ENCODE measurements at regions not wholly inside any gene's neighbourhood (a gene's known extent, or its start where the extent isn't known, plus 50 kb on each side); places are given as distances from the start of the nearest gene placed in this dataset.
"Not testable (repeated sequence)": the region's sequence is repeated elsewhere in the genome, so short reads cannot be mapped to it uniquely, and the experiment has no call there.

DNA sequence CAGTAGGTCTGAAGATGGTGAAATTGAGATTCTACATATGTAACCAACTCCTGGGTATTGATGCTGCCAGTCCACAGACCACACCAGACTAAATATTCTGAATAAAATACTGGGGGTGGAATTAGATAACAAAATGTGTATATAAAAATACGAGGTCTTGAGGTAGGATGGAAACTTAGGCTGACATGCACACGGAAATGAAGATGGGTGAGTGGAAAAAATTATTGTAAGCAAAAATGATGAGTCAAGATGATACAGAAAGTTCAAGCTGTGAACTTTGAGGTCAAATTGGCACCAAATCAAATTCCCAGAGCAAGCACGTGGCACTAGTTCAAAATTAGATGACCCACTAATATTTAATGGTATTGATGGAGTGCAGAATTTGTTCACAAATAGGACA is 713.4 kb upstream of the ACO1 start:
- no peak for DNase-seq (ENCODE audit: low spot score)

DNA sequence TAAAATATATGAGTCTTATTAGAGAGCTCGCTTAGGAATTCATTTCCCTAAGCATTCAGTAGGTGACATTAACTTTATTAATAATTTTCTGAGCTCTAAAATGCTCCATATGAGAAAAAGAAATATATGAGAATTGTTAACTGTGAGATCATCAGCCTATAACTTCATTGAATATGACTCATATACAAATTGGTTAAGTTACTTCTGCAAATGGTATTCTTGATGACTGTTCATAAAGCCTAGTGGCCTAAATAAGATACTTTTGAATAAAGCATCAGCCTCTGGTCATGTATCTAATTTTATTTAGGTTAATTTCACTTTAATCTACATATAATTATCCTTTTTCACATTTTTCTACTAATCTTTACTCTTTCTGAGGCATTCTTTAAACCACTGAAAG is 710.2 kb upstream of the ACO1 start:
- DNase-seq (ENCODE audit: low spot score), result no peak

DNA sequence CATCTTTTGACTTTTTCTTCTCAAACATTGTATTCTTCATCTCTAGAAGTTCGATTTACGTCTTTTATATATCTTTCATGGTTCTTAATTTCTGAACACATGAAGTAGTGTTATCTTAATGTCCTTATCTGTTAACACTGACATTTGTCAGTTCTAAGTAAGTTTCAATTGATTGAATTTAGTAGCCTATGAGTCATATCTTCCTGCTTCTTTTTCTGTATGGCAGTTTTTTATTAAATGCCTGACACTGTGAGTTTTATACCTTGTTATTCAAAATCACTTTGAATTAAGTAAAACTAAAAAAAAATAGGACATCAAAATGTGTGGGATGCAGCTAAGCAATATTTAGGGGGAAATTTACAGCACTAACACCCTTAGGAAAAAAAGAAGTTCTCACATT is 707.0 kb upstream of the ACO1 start:
- DNase-seq (ENCODE audit: low spot score), result no peak

DNA sequence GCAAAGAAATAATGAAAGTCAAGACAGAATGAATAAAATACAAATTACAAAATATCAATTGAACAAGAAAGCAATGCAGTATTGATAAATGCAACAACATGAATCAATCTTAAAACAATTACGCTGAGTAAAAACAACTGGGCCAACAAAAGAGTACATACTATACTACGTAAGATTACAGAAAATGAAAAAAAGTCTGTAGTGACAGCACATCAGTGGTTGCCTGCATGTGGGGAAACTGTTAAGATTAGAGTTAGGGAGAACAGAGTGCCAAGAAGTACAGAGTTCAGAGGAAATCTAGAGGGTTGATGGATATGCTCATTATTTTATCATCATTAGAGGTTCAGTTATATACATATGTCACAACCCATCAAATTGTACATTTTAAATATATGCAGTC is 706.6 kb upstream of the ACO1 start:
- no peak for DNase-seq (ENCODE audit: low spot score)

DNA sequence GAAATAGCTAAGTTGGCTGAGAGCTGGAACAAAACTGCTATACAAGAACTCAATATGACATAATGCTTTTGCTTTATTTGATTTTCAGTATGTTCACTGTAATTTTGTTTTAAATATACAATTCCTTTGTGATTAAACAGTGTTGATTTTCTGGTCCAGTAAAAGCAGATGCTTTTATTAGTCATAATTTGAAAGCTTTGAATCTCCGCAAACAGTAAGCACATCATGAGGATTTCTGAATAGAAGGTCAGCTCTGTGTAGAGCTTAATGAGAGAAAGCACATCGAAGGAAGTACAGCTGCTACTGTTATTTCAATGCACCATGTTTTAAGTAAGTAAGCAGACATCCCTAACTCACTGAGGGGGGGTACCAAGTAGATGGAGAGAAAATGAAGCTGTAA is 701.3 kb upstream of the ACO1 start:
- DNase-seq (ENCODE audit: low spot score), result no peak

DNA sequence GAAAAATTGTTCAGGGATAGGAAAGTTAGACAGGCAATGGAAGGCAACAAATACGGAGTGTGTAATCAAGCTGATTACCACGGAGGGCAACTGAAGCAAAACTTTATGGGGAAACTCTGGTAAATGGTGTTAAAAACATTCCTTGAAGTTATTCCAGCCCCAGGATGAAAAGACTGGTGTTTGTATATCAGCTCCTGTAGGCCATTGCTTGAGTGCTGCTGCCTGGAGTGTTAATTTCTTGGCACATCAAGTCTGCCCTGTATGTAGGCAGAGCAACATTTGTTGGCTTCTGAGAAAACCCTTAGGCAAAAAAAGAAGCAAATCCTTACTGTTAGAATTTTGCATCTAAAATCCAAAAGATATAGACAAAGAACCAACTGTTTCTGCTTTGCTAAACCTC is 686.5 kb upstream of the ACO1 start:
- no peak for DNase-seq (ENCODE audit: low spot score)

DNA sequence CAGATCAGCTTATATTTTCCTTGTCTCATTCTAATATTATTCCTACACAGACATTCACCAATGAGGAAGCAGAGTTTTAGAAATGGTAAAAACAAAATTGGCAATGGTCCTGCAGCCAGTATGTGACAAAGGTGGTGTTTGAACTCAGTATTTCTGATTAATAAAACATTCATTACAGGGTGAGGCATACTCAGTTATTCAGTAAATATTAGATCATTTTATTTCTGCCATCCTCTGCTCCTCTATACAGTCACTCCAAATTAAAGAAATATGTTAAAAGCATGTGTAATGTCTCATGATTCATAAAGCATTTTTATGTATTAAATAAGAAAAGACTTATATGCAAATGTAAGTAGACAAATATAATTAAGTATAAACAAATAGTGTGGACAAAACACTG is 684.6 kb upstream of the ACO1 start:
- no peak for DNase-seq (ENCODE audit: low spot score)

DNA sequence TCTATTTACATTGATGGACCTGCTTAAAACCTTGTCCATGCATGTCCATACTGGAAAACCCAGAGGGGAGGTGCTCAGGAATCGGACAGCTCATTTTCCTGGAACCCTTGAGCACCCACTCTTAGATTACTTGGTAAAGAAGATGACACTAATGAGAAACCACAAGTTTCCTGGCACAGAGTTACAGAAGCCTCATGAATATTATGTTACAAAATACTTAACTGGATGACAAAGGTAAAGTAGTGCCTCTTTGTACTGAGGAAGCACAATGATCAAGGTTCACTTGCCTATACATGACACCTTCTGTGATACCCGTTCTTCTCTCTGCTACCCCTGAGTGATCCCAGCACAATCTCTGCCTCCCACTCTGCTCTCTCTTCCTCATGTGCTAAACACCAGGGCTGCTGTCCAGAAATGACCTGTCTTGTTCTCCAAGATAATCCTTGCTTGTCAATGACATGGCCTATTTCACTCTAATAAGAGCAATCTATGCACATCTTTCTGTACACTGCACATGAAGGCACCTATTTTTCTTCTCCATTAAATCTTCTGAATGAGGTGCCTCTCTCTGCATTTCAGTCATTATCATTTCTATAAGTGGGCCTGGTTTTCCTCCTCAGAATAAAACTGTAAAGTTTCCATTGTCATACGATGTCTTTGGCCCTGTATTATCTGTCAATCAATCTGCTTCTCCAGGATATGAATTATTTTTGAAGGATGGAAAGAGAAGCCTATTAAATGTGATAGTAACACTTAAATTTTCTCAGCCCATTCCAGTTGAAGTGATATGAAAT is 684.0 kb upstream of the ACO1 start:
- DNase-seq (ENCODE audit: low spot score), result no peak

DNA sequence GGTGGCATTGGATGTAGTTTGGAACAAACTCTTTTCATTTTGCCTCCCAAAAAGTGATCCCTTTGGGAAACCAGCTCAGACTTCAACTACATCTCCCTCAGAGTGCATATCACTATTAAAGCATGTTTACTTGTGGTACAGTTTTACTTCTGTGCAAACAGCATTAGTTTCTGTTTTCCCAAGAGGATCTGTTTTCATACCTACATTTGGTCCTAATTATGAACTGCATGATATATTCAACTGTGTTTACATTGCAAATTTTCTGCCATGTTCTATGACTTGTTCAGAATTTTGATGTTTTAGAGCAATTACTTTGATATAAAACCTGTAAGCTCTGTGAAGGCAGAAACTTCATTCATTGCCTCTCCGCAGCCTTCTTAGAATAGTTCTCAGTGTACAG is 681.5 kb upstream of the ACO1 start:
- DNase-seq (ENCODE audit: low spot score), result no peak

DNA sequence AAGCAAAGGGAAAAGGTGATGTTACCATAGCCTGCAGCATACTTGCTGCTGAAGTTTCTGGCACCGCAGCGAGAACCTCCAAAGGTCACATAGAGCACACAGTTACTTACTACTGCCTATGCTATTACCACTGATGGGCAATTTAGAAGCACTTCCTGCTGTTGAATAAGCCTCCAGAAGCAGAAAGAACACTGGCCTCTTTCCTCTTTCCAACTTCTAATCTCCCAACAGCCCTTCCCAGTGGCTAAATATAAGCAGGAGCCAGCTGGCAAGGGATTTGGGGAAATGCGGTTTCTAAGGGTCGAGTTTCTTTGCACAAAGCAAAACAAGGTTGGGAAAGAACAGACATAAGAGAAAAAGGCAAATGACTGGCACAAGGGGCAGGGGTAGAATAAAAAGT is 669.2 kb upstream of the ACO1 start:
- DNase-seq (ENCODE audit: low spot score), result no peak

DNA sequence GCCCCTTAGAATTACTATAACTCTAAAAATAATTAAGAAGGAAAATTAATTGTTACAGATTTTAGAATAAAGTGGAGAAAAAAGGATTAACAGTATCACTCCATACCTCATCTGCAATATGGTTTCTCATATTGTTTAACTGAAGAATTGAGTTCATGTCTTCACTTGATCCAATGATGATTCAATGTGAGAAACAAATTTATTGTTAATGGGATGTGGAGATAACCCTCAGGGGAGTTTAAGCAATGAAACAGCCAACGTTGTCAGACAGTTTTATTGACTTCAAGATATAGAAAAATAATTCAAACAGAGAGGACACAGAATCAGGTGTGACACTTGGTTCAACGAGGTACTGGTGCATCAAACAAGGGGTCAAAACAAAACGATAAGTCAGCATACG is 665.2 kb upstream of the ACO1 start:
- no peak for DNase-seq (ENCODE audit: low spot score)

DNA sequence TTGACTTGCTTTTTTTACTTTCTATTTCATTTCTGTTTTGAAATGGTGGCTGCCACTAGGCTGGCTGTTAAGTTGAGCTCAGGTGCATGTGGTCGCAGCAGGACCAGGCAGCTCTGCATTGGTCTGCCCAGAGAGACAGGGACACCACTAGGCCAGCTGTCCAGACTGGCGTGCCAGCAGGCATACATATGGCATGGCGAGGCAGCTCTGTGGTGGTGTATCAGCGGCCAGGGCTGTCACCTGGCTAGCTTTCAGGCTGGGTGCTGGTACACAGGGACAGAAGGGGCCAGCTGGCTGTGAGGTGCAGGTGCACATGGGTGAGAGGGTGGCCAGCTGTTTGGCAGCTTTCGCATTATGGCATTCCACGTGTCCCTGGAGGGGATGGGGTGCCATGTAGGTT is 654.0 kb upstream of the ACO1 start:
- no peak for DNase-seq (ENCODE audit: low spot score)

DNA sequence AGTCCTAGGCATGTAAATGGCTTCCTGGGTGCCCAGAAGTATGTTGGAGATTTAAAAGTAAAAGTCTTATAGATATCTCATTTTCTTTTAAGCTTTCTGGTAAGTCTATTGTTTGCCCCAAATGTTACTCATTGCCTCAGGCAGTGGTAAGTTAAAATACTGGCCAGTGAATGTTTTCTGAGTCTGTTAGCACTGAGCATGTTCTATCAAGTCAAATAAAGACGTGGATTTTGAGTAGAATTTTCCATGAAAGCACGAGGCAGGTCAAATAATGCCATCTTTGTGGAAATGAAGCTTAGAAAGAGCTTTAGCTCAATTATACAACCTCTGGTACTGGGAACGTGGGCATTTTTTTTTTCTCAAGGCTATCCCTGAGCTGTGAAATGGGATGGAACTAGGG is 651.3 kb upstream of the ACO1 start:
- no peak for DNase-seq (ENCODE audit: low spot score)

DNA sequence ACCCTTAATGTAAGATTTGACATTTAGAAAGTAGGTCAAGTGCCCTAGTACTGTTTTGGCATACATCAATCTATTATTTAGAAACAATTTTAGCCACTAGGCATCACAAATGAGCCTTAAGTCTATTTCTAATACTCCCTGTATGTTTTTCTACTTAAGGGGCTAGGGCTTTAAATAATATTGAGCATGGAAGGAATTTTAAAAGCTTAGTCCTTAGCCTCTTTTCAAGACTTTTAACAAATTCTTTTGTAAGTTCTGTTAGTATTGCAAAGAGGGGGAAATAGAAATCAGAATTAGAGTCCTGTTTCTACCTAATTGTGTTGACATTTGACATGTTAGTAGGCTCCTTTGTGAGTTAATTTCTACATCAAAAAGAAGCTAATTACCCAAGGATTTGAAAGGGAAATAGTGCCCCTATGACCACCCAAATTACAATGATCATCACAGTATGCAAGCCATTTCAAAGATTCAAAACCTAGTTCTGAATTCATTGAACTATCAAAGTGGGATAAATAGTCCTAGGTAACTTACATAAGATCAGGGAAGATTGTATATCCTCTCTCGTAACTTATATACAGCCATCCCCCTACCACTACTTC is 647.8 kb upstream of the ACO1 start:
- no peak for DNase-seq (ENCODE audit: low spot score)

DNA sequence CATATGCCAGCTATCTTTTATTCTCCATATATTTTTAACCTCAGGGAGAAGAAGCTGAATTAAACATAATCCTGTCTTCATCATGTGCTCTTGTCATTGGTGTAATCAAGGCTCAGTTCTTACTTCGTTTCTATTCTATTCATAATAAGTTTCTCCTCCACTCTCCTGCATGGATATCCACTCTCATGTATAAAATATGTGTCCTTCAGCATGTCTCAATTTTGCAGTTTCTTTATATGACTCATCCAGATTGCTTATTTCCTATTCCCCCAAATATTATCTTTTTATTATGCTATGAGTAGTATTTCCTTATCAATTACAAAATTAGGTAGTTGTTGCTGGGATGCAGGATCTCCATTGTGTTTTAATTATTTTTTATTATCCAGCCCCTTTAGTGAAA is 643.7 kb upstream of the ACO1 start:
- DNase-seq (ENCODE audit: low spot score), result no peak

DNA sequence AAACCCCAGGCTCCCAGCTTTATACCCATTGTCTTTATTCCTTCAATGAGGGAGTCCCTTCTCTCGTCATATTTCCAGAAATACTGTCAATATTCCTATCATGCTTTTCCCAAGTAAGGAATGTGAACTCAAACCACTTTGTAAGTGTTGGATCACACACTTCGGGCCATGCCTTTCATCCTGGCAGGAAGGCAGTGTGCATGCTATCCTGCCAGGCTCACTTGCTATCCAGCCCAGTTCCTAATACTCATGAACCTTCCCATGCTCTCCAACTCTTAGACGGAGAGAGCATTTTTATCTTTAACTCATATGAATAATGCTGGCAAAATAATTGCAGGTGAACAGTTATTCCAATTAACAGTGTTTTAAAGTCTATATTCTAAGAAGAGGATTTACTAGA is 639.9 kb upstream of the ACO1 start:
- no peak for DNase-seq (ENCODE audit: low spot score)

DNA sequence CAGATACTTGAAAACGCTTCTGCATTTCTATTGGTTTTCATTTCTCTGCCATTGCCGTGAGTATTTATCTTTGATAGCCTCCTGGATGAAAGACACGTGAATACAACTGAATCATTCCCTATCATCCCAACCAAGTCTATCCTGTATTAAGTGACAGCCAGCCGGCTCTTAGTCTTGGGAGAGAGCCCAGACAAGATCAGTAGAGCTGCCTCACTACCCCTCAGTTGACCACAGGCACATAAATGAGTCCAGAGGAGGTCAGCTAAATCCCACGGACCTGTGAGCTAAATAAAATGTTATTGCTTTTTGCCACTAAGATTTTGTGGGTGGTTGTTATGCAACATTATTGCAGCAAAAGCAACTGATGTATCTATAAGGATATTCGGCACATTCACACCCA is 639.0 kb upstream of the ACO1 start:
- no peak for DNase-seq (ENCODE audit: low spot score)

DNA sequence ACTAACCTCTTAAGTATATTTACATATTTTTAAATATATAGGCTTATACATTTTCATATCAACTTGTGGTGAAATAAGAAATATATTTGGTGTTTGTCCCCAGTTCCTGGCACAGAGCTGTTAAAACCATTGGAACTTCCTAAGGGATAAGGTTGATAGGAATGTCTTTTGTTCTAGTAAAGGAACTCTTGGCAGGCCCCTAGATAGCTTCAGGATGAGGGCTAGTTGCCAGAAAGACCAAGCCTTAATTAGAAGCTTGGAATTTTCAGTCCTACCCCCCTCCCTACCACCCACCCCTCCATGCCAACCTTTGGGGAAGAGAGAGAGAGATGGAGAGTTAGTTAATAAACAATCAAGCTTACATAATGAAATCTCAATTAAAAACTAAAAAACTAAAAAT is 638.6 kb upstream of the ACO1 start:
- DNase-seq (ENCODE audit: low spot score), result no peak

DNA sequence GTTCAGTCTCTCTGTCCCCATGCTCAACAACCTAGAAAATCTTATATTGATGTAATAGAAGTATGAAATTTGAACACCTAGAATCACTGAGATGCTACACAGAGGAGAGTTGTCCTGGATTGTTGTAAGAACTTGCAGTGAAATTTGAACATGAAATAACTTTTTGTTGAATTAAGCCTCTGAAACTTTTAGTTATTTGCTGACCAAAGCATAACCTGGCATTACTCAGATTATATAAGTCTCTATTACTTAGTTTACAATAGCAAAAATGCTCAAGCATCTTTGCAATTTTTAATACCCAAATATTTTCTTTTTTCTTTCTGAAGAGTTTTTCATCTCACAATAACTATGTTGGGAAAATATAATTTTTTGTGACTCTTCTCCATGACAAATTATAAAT is 630.7 kb upstream of the ACO1 start:
- no peak for DNase-seq (ENCODE audit: low spot score)

DNA sequence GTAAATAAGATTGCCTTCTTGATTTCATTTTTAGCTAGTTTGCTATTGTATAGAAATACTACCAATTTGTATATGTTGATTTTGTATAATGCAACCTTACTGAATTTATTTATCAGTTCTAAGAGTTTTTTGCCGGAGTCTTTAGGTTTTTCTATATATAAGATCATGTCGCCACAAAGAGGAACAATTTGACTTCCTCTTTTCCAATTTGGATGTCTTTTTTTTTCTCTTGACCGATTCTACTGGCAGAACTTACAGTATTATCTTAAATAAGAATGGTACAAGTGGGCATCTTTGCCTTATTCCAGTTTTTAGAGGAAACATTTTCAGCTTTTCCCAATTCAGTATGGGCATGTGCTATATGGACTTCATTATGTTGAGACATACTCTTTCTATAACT is 624.7 kb upstream of the ACO1 start:
- DNase-seq (ENCODE audit: low spot score), result no peak

DNA sequence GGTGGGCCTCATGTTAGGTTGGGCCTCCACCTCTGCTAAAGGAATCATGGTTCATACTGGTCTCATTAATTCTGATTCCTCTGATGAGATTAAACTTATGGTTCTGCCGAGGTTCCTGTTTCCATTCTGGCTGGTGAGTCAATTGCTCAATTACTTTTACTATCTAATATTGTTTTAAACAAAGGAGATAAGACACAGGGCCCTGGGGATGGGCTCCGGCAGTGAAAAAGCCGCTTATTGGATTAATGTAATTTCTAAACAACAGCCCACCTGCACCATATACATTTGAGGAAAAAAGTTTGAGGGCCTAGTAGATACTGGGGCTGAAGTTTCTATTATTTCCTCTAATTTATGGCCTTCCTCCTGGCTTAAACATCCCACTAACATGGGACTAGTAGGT is 610.4 kb upstream of the ACO1 start:
- not testable (repeated sequence) for DNase-seq (ENCODE audit: low spot score)

DNA sequence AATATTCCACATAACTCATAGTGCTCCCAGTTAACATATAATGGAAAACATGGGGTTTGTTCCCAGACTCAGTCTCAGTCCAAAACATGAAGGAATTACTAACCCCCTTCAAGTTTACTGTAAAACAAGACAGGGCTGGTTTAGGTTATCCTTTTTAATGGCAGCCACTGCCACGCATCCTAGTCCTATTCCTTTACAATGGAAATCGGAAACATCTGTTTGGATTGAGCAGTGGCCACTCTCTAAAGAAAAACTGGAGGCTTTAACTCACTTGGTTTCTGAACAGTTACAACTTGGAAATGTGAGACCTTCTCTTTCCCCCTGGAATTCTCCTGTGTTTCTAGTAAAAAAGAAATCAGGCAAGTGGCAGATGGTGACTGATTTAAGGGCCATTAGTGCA is 609.9 kb upstream of the ACO1 start:
- DNase-seq (ENCODE audit: low spot score), result no peak

DNA sequence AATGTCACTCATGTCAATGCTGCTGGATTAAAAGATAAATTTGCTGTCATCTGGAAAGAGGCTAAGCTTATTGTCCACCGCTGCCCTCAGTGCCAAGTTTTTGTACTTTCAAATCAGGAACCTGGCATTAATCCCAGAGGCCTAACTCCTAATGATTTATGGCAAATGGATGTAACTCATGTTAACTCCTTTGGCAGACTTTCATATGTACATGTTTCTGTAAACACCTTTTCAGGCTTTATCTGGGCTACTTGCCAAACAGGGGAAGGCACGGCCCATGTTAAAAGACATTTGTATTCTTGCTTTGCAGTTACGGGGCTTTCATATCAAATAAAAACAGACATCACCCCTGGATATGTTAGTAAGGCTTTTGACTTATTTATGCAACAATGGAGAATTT is 608.0 kb upstream of the ACO1 start:
- no peak for DNase-seq (ENCODE audit: low spot score)

DNA sequence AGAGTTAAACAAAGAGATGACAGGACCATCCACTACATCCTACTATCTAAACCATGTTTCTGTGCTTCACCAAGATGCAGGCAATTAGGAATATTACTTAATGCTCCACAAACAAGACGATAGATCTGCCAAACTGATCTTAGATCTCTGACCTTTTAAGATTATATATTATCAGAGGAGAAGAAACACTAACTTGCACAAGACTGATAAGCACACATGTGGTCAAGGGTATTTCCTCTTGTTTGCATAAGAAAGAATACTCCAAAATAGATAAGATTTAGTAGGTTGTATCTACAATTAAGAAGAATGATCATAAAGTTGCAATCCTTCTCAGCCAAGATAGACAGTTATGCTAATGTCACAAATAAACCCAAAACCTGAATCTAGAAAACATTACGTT is 601.0 kb upstream of the ACO1 start:
- DNase-seq (ENCODE audit: low spot score), result no peak
